CD14-positive monocyte (primary cell): ENCODE measurements at regions not wholly inside any gene's neighbourhood (a gene's known extent, or its start where the extent isn't known, plus 50 kb on each side); places are given as distances from the start of the nearest gene placed in this dataset.
"Not testable (repeated sequence)": the region's sequence is repeated elsewhere in the genome, so short reads cannot be mapped to it uniquely, and the experiment has no call there.

Experiments used
- DNase-seq, 3 donors: peaks; one replicate each; pipeline ENCODE4 v3.0.0-alpha.2; 2011 to 2022
- H2AFZ ChIP-seq: 2 replicates; pipeline ENCODE4 v1.6.0; 2012; ENCODE audit warnings: mild to moderate bottlenecking, low read depth, low read length, inconsistent platforms; ENCODE audit not compliant: insufficient read depth, poor library complexity, severe bottlenecking
- H3K27ac ChIP-seq, 2 donors: 1 replicate in 1 of 2; 2 replicates in 1 of 2; pipeline ENCODE4 v1.5.1; 2012 to 2013; ENCODE audit warnings: low read length in 2 of 2, control low read depth in 1 of 2, inconsistent platforms in 1 of 2, low read depth in 1 of 2, mild to moderate bottlenecking in 1 of 2
- H3K27me3 ChIP-seq, 2 donors: one replicate each; pipeline versions ENCODE4 v1.6.0 to v1.6.1; 2011 to 2013; ENCODE audit warnings: low read length in 2 of 2; ENCODE audit not compliant: control insufficient read depth in 2 of 2, insufficient read depth in 2 of 2
- H3K36me3 ChIP-seq, 2 donors: replicated peaks in 1 of 2; 1 replicate in 1 of 2; 2 replicates in 1 of 2; pipeline versions ENCODE4 v1.5.1 to v1.6.1; 2012 to 2013; ENCODE audit warnings: low read length in 2 of 2, control low read depth in 1 of 2, inconsistent platforms in 1 of 2, mild to moderate bottlenecking in 1 of 2; ENCODE audit not compliant: insufficient read depth in 2 of 2, control insufficient read depth in 1 of 2
- H3K4me1 ChIP-seq, 2 donors: 1 replicate in 1 of 2; 2 replicates in 1 of 2; pipeline versions ENCODE4 v1.5.1 to v1.6.1; 2012 to 2013; ENCODE audit warnings: low read length in 2 of 2, control low read depth in 1 of 2, inconsistent platforms in 1 of 2, mild to moderate bottlenecking in 1 of 2, moderate library complexity in 1 of 2; ENCODE audit not compliant: insufficient read depth in 2 of 2, control insufficient read depth in 1 of 2
- H3K4me2 ChIP-seq: replicated peaks from 2 replicates; pipeline ENCODE3; 2012; ENCODE audit warnings: low read length, moderate library complexity, mild to moderate bottlenecking; ENCODE audit not compliant: poor library complexity, severe bottlenecking; ENCODE audit errors: extremely low read depth
- H3K4me3 ChIP-seq, 3 experiments: fragments of 200-600 bp in 1 of 3; sonication (generic) in 1 of 3; replicated peaks in 1 of 3; 1 replicate in 2 of 3; 2 replicates in 1 of 3; pipeline ENCODE4 v1.5.1; 2011 to 2013; ENCODE audit warnings: low read length in 3 of 3, mild to moderate bottlenecking in 3 of 3, control low read depth in 2 of 3, low read depth in 2 of 3, inconsistent platforms in 1 of 3, moderate library complexity in 1 of 3
- H3K79me2 ChIP-seq: 2 replicates; pipeline ENCODE4 v1.6.0; 2012; ENCODE audit warnings: mild to moderate bottlenecking, control low read depth, inconsistent platforms, low read length, moderate library complexity; ENCODE audit not compliant: insufficient read depth
- H3K9ac ChIP-seq: 2 replicates; pipeline ENCODE4 v1.6.0; 2017; ENCODE audit warnings: low read length, mild to moderate bottlenecking; ENCODE audit not compliant: insufficient read depth, poor library complexity, severe bottlenecking
- H3K9me3 ChIP-seq, 2 donors: replicated peaks in 1 of 2; 1 replicate in 1 of 2; 2 replicates in 1 of 2; pipeline versions ENCODE4 v1.5.1 to v1.6.1; 2012 to 2013; ENCODE audit warnings: low read length in 2 of 2, control low read depth in 1 of 2; ENCODE audit not compliant: control insufficient read depth in 1 of 2, insufficient read depth in 1 of 2
- H4K20me1 ChIP-seq: 2 replicates; pipeline ENCODE4 v1.6.0; 2012; ENCODE audit warnings: mild to moderate bottlenecking, low read length, control low read depth, moderate library complexity; ENCODE audit not compliant: insufficient read depth
- H3K27ac Mint-ChIP-seq, 7 donors: one replicate each; pipeline ENCODE4 v1.8.0; 2020; ENCODE audit warnings: mild to moderate bottlenecking in 7 of 7, mixed read lengths in 7 of 7, moderate library complexity in 6 of 7, inconsistent platforms in 2 of 7
- H3K27me3 Mint-ChIP-seq, 3 donors: one replicate each; pipeline ENCODE4 v1.8.0; 2021 to 2022; ENCODE audit warnings: low read depth in 3 of 3, mild to moderate bottlenecking in 3 of 3, mixed read lengths in 3 of 3, moderate library complexity in 3 of 3, inconsistent platforms in 1 of 3
- H3K36me3 Mint-ChIP-seq, 2 donors: one replicate each; pipeline ENCODE4 v1.8.0; 2020; ENCODE audit warnings: mixed read lengths in 2 of 2, inconsistent platforms in 1 of 2, mild to moderate bottlenecking in 1 of 2
- H3K4me1 Mint-ChIP-seq: one replicate; pipeline ENCODE4 v1.8.0; 2020; ENCODE audit warnings: mild to moderate bottlenecking, mixed read lengths
- H3K4me3 Mint-ChIP-seq, 2 donors: one replicate each; pipeline ENCODE4 v1.8.0; 2020; ENCODE audit warnings: mild to moderate bottlenecking in 2 of 2, mixed read lengths in 2 of 2, moderate library complexity in 1 of 2
- H3K9me3 Mint-ChIP-seq, 7 donors: one replicate each; pipeline ENCODE4 v1.8.0; 2020 to 2022; ENCODE audit warnings: mixed read lengths in 7 of 7, mild to moderate bottlenecking in 6 of 7, moderate library complexity in 6 of 7, inconsistent platforms in 2 of 7
- CTCF ChIP-seq: fragments of 200-600 bp; IDR thresholded peaks from one replicate; pipeline ENCODE4 v1.8.0; 2022; ENCODE audit warnings: antibody characterized with exemption, mild to moderate bottlenecking
- WGBS: methylation state at CpG from one replicate; pipeline ENCODE4 v1.1.5; 2013; ENCODE audit warnings: missing lambda C conversion rate; ENCODE audit not compliant: insufficient coverage; 5-methylcytosine and 5-hydroxymethylcytosine counted together
- intact Hi-C, 2 donors: fragments of 100-400 bp; cut with micrococcal nuclease; formaldehyde crosslinking; loops; one replicate each; pipeline versions ENCODE4 v1.15.0 to v1.15.1; 2023

GRCh38 chr12:65673732-65674131, 150.6 kb upstream of the HMGA2 start:
- Histone ChIP-seq H3K27me3 (no peaks in the 10 kb centered on the region), H3K9me3 (no peaks in the 10 kb centered on the region), H3K4me1 (no peaks in the 10 kb centered on the region), H3K9ac (no peak overlapping the region), H3K79me2 (no peaks in the 10 kb centered on the region), H3K27ac (no peak overlapping the region), H4K20me1 (no peaks in the 10 kb centered on the region), H3K4me2 (no peak overlapping the region), H2AFZ (no peak overlapping the region), H3K36me3 (no peaks in the 10 kb centered on the region), H3K4me3 (no peak overlapping the region)
- no peaks in the 10 kb centered on the region for H3K36me3 Mint-ChIP-seq
- H3K27me3 Mint-ChIP-seq = peaks cover 0 to 3% (median 0%) of the 10 kb centered on the region in 3 donors
- no peak for DNase-seq
- TF ChIP-seq CTCF = no peak
- H3K4me1 Mint-ChIP-seq = no peaks in the 10 kb centered on the region
- H3K9me3 Mint-ChIP-seq = peaks cover 0 to 2% (median 0%) of the 10 kb centered on the region in 7 donors
- intact Hi-C loops = no loop called here
- H3K27ac Mint-ChIP-seq = no peak overlapping the region
- no peak overlapping the region for H3K4me3 Mint-ChIP-seq

- Histone ChIP-seq H3K4me3 (no peak overlapping the region), H3K4me1 (no peaks in the 10 kb centered on the region), H3K79me2 (no peaks in the 10 kb centered on the region), H3K9ac (no peak overlapping the region), H3K27ac (no peak overlapping the region), H3K9me3 (no peaks in the 10 kb centered on the region), H4K20me1 (no peaks in the 10 kb centered on the region), H2AFZ (no peak overlapping the region), H3K4me2 (no peak overlapping the region), H3K36me3 (no peaks in the 10 kb centered on the region), H3K27me3 (no peaks in the 10 kb centered on the region)
- Mint-ChIP-seq H3K9me3 (peaks cover 0 to 2% (median 0%) of the 10 kb centered on the region in 7 donors), H3K27me3 (peaks cover 0 to 3% (median 0%) of the 10 kb centered on the region in 3 donors), H3K27ac (no peak overlapping the region), H3K4me3 (no peak overlapping the region), H3K4me1 (no peaks in the 10 kb centered on the region), H3K36me3 (no peaks in the 10 kb centered on the region)
- no peak for TF ChIP-seq CTCF
- no peak for DNase-seq
- intact Hi-C loops = no loop called here
- WGBS = no CpG with 5 or more reads among the region's 1 CpG
These were observed 149.1 kb upstream of the HMGA2 start for GRCh38 chr12:65675141-65675621.

- H3K4me3 ChIP-seq, H3K27ac ChIP-seq, H3K36me3 Mint-ChIP-seq, H3K9me3 ChIP-seq, H3K4me1 Mint-ChIP-seq, H2AFZ ChIP-seq, H3K27ac Mint-ChIP-seq, H3K4me2 ChIP-seq, H3K27me3 ChIP-seq, H3K79me2 ChIP-seq, H3K27me3 Mint-ChIP-seq, H3K9me3 Mint-ChIP-seq, H3K4me3 Mint-ChIP-seq, intact Hi-C loops, H3K9ac ChIP-seq, H3K36me3 ChIP-seq, H4K20me1 ChIP-seq, DNase-seq, H3K4me1 ChIP-seq: not testable (repeated sequence)
- 100% methylated on average over 1 of the region's 4 CpGs for WGBS
These were observed 146.1 kb upstream of the HMGA2 start for GRCh38 chr12:65678172-65678571.
